HG02938 (cell line): ENCODE measurements at regions not wholly inside any gene's neighbourhood (a gene's known extent, or its start where the extent isn't known, plus 50 kb on each side); places are given as distances from the start of the nearest gene placed in this dataset.

Experiments
- ATAC-seq: cut with Tn5 transposase; IDR thresholded peaks from one replicate; pipeline ENCODE4 v1.9.1; 2021; ENCODE audit warnings: mild to moderate bottlenecking, moderate library complexity; ENCODE audit not compliant: unreplicated experiment

DNA sequence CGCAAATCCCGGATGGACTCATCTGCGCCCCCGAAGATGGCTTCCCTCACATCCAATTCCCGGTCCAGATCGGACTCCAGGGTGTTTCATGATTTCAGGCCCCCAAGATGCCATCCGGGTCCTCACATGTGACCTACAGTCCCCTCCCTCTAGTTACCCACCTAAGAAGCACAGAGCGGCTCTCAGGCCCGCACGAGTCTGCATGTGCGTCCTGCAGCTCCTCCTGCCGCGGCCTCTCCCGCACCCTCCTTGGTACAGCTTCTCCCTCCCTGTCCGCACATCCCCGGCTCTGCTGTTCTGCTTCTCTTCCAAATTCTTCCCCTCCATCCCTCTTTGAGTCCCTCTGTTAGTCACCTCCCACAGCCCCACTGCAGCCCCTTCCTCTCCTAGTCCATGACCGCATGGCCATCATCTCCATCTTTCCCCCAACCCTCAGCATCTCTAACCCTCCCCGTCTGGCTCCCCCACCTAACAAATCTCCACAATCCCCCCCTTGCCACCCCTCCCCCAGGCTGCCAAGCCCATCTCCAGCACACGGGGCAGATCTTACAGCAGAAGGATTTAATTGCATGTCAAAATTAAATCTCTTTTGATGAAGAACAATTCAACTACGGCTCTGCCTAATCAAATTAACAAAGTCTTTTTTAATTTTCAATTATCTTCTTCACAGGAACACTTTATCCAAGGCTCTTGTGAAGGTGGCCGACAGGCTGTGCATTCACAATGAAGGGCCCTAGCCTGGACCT, 231.0 kb downstream of the RBFOX3 start:
- ATAC-seq, result no peak

- ATAC-seq, result no peak
Observed at GRCh38 chr17:79377230-79377786, 233.5 kb downstream of the RBFOX3 start.

DNA sequence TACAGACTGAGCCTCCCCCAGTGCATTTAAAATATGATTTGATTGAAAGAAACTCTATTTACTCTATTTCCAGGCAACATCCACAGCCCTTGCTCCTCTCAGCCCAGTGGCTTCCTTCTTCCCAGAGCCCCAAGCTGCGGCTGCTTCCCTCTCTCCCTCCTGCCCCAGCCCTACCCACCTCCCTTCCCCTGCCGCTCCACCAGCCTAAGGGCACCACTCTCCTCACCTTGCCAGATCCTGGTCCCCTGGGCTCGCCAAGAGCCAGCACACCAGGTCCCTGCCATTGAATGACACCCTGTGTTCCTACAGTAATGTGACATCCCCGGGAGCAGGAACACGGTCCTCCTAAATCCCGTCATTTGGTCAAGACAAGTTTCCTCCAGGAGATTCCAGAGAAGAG, 236.0 kb downstream of the RBFOX3 start:
- no peak for ATAC-seq

DNA sequence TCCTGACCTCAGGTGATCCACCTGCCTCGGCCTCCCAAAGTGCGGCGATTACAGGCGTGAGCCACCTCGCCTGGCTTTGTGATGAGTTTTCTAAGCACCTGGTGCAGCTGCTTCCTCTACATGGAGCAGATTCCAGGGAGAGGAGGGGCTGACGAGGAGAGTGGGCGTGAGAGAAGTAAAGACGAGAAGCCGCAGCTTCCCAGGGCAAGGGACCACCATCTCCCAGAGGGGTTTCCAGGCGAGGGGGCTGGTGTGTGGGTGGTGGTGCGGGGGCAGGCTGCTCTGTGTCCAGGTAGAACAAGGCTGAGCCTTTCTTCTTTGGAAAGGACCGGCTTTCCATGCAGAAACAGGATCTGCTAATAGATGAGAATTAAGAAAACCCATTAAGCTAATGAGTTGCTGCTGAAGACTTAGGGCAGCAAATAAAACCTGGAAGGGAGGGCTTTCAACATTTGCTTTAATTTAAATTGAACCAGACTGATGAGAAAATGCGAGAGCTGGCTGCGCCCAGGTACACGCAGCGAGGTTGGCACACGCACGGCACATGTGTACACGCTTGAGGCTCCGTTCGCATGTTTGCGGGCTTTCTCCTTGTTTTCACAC, 236.7 kb downstream of the RBFOX3 start:
- ATAC-seq, result no peak

DNA sequence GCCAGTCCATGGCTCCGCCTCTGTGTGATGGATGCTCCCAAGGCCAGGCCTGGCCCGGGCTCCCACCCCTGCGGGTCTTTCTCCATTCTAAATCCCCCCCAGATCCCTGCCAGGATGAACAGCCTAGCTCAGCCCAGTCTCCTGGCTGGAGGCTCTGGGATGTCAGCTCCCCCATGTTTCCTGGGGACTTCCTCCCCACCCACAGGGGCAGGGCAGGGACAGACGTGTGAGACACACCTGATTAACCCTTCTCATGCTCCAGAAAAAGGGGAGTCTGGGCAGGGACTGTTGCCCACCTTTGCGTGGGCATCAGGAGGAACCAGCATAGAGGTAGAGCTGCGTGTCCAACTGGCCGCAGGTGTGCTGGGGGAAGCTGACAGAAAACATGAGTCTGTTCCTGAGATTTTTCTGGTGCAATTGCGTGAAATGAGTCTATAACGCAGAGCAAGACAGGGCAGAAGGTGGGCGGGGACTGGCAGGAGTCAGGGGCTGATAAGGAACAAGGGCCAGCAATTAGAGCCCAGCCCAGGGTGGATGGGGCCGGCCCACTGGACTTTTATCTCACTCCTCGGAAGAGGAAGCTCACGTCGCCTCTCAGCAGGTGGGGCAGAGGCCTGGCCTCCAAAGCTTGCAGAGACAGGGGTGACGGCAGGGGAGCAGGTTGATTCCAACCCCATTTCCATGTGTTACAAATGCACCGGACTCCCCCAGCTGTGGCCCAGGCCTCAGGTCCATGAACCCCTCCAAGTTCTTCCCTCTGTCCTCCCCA, 238.2 kb downstream of the RBFOX3 start:
- ATAC-seq, result no peak

DNA sequence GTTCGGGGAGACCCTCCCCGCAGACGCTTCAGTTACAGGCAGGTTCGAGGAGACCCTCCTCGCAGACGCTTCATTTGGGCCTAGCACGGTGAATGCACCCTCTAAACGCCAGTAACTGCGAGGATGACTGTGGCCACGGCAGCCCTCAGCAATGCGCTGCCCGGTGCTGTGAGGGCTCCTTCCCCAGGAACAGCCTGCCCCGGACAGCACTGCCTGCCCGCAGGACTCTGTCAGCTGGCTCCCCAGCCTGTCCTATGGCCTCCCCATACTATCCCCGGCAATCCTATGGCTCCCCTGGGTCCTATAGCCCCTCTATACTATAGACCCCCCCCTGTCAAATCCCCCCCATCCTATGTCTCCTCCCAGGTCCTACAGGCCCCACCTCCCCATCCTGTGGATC, 238.9 kb downstream of the RBFOX3 start:
- ATAC-seq, result no peak

- ATAC-seq, result no peak
Observed at GRCh38 chr17:79370594-79370993, 240.3 kb downstream of the RBFOX3 start.

DNA sequence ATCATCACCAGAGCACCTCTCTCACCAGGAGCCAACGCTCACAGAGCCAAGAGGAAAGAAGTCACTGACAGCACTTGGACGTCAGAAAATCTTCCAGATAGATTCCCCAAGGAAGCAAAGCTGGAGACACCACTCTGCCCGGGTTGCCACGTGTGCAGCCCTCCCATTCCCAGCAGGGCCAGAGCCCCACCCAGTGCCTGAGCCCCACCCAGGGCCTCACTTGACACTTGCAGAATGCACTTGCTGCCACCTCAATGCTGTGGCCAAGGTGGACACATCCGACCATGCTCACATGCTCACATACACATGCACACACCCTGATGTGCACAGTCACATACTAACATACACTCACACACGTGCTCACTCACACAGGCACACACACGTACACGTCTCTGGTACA, 240.7 kb downstream of the RBFOX3 start:
- ATAC-seq, result no peak

DNA sequence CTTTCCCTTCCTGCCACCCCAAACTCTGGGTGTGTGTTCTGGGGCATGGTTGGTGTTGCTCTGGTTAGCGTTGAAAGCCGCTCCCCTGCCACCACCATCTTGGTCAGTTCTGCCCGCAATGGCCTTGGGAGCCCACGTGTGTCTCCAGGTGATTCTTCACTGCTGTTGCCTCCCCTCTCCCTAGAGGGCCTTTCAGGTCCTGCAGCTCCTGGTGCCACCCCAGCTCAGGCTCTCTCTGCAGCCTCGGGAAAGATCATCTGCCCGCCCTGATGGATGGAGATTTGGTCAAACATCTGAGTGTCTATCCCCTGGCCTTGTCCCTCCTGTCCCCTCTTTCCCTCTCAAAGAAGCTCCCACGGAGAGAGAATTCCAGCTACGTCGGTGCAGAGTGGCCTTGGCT, 241.3 kb downstream of the RBFOX3 start:
- ATAC-seq, result no peak

DNA sequence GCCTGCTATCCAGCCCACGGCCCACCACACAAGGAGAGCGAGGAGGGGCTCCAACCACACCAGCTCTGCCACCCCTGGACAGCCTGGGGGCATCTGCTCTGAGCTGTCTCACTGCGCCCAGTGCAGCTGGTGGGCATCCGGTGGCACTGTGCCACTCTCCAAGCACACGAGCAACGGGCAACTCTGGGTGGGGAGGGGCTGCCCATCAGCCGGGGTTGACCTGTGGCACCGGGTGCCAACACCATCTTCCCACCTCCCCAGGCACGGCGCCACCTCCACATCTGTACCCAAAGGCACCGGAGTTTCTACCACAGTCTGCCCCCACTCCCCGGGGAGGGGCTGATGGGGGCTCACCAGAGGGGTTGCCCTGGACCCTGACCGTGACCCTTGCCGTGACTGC, 241.8 kb downstream of the RBFOX3 start:
- ATAC-seq, result no peak

DNA sequence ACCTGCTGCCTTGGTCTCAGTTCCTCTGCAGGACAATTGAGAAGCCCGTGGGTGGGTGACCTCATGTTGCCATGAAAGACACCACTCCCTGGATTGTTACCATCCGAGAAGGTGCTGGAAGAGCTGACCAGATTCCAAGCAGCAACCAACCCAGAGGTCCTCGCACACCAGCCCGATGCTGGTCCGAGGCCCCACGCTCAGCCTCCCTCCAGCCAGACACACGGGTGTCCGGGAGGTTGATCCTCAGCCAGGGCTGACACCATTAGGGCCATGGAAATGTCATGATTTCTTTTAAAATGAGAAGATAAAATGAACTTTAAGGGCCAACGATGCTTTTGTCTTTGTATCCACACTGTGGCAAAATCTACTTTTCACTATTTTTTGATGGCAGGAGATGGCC, 242.3 kb downstream of the RBFOX3 start:
- ATAC-seq, result no peak

GRCh38 chr17:79366988-79367571, 243.8 kb downstream of the RBFOX3 start:
- no peak for ATAC-seq

DNA sequence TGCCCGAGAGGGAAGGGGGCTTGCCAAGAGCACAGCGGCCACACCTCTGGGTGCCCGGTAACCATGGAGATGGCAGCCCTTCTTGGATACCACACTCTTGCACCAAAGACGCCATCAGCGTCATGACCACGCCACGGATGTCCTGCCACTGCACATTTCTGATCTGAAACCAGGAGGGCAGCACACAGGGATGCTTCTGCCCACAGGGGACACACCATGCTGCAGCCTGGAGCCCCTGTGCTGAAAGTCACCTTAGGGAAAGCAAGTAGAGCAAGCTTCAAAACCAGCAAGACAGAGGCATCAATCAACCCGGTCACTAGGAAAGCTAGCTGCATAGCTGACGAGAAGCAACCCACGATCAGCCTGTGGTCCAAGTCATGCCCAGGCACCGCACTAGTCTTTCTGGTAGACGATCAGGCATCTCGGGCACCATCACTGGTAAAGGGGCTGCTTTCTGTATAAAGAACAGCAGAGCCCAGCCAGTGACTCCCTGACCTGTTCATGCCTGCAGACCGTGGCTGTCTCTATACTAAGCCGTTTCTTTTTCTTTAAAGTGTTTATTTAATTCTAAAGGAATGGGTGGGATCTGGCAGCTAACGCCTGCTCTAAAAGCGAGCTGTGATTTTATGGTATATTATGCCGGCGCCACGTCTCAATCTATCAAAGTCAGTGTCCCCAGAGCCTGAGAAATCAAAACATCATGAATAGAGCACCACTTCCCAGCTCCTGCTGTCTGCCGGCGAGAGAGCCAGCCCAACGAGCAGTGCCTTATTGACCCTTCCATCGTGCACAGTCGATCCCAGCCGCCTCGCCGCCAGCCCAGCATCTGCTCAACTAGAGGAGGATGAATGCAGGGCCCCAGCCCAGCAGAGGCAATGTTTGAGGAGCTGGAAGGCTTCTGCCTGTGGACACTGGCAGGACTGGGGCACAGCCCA, 244.7 kb downstream of the RBFOX3 start:
- no peak for ATAC-seq

DNA sequence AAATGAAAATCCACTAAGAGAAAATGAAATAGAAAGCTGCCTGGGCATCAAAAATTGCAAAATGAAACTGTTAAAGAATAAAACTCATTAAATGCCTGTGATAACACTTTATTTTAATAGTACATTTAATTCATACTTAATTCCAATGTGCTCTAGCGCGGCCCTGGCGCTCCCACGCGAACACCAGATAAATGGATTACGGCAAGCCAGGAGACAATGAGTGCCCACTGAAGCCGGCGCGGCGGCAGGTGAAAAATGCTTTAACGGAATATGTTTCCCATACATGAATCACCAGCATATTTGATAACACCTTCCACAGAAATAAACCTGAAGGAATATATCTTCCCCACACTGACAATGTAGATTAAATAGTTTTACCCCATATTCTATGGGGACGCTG, 245.5 kb downstream of the RBFOX3 start:
- no peak for ATAC-seq

- ATAC-seq, result no peak
Observed at GRCh38 chr17:79364315-79365094, 246.3 kb downstream of the RBFOX3 start.

- no peak for ATAC-seq
Observed at GRCh38 chr17:79363552-79364275, 247.1 kb downstream of the RBFOX3 start.

DNA sequence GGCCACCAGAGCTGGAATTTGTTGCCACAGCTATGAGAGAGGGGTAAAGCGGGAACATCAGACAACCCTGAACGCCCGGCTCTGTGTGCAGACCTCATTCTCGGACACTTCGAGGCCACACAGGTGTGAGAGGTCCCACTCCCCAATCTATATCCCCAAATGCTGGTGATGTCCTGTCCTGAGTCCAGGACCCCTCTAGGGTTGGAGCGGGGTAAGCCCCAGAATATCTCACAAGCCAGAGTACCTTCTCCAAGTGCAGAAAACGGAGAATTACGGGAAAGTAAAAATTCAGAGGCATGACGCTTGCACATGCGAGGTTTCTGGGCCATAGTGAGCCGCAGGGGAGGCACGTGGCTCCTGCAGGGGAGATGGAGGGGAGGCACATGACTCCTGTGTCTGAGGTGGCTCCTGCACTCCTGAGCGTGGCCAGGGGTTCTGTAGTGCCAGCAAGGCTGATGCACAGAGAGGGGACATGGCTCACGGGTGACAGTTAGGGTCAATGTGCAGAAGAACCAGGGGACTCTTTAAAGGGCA, 248.0 kb downstream of the RBFOX3 start:
- no peak for ATAC-seq

DNA sequence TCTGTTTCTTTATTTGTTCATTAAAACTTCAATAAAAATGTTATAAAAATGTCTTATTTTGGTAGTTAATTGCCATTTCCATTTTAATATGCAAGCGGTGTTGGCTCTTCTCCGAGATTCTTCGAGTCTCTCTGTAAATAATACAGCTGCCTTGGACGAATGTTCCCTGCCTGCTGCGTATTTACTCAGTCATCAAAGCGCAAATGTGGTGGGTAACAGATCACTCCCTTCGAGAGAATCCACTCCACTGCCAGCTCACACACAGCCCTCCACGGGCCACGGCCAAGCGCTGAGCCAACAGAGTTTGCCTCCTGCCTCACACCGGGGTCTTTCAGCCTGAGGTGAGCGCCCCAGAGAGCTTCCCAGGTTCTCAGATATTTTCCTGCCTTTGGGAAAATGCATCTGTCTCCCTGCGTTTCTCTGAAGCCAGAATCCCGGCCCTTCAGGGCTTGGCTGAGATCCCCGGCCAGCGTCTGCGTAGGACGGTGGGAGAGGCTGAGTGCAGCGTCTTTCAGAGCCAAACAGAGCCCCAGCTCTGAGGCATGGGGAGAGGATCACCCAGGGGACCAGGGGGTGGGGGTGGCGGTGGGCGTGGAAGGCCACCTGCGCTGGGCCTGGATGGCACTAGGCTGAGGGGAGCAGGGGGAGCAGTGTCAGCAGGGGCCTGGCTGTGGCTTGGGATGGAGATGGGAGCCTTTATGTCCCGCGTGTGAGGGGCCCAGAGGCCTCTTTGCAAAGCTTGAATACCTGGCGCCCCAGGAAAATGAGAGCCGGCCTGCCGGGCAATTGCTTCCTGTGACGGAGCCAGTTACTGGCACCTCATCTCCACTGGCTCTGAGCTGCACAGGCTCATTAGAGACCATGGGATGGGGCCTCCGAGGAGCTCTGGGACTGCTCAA, 248.7 kb downstream of the RBFOX3 start:
- no peak for ATAC-seq
